HCT116 (cell line): ENCODE measurements at regions not wholly inside any gene's neighbourhood (a gene's known extent, or its start where the extent isn't known, plus 50 kb on each side); places are given as distances from the start of the nearest gene placed in this dataset.

ENCODE experiments used
- ATAC-seq: fragments of 200-7000 bp; cut with Tn5 transposase; 2 replicates; pipeline ENCODE4 v1.9.1; 2020; ENCODE audit warnings: mild to moderate bottlenecking, moderate library complexity
- BruUV-seq: library from RNA; stranded (reverse); fragments of 400-500 nt; replicated peaks from 2 replicates; lab custom pipeline; 2021; lab: Mats Ljungman, UMichigan
- CTCF ChIA-PET: fragments of 300-600 bp; sonication (Branson Sonifier 250); formaldehyde crosslinking; loops from one replicate; lab custom pipeline; 2021; ENCODE audit warnings: antibody characterized with exemption; lab: Charles Lee
- POLR2A ChIA-PET: fragments of 300-600, 350-600 bp; sonication (Branson Sonifier 250); formaldehyde crosslinking; loops from one replicate; lab custom pipeline; 2021; ENCODE audit warnings: antibody characterized with exemption; lab: Charles Lee
- RAD21 ChIA-PET, 2 experiments: fragments of 300-600 bp; sonication (Branson Sonifier 250); formaldehyde crosslinking; loops; one replicate each; lab custom pipeline; 2023; ENCODE audit warnings: low total read pairs in 2 of 2; ENCODE audit not compliant: uncharacterized antibody in 2 of 2, unreplicated experiment in 2 of 2, low non-redundant PET in 1 of 2; lab: Charles Lee
- DNase-seq: peaks from one replicate; pipeline ENCODE4 v3.0.0-alpha.2; 2010; ENCODE audit warnings: low read depth, low spot score
- H2AFZ ChIP-seq: fragments of 200-600 bp; shearing (Covaris generic), sonication (generic); 2 replicates; pipeline ENCODE4 v1.6.1; 2017; ENCODE audit warnings: low read depth, mixed run types, mixed read lengths, antibody characterized with exemption, low read length; ENCODE audit not compliant: poor library complexity, severe bottlenecking
- H3K27ac ChIP-seq: 2 replicates; pipeline ENCODE4 v1.5.1; 2012; ENCODE audit warnings: low read depth, low read length
- H3K27me3 ChIP-seq: fragments of 200-600 bp; sonication (generic); 2 replicates; pipeline ENCODE4 v1.6.1; 2016; ENCODE audit warnings: mixed run types, low read length, mixed read lengths; ENCODE audit not compliant: insufficient read depth
- H3K36me3 ChIP-seq, 2 experiments: fragments of 200-500 bp in 1 of 2; fragments of 200-600 bp in 1 of 2; sonication (Bioruptor generic) in 1 of 2; sonication (generic) in 1 of 2; 2 replicates each; pipeline versions ENCODE4 v1.5.1 to v1.6.1; 2014 to 2016; ENCODE audit warnings: low read length in 2 of 2, inconsistent platforms in 1 of 2, mixed read lengths in 1 of 2, mixed run types in 1 of 2; ENCODE audit not compliant: insufficient read depth in 2 of 2, control insufficient read depth in 1 of 2
- H3K4me1 ChIP-seq, 2 experiments: fragments of 200-600 bp in 1 of 2; sonication (generic) in 1 of 2; 2 replicates each; pipeline versions ENCODE4 v1.5.1 to v1.6.1; 2012 to 2017; ENCODE audit warnings: low read length in 2 of 2, inconsistent platforms in 1 of 2, mild to moderate bottlenecking in 1 of 2, mixed read lengths in 1 of 2, mixed run types in 1 of 2, moderate library complexity in 1 of 2; ENCODE audit not compliant: insufficient read depth in 2 of 2, control insufficient read depth in 1 of 2
- H3K4me2 ChIP-seq: fragments of 200-600 bp; sonication (generic); 2 replicates; pipeline ENCODE4 v1.6.1; 2017; ENCODE audit warnings: mixed run types, low read length, mixed read lengths
- H3K4me3 ChIP-seq, 2 experiments: fragments of 200-600 bp in 1 of 2; sonication (generic) in 1 of 2; replicated peaks in 1 of 2; 2 replicates each; pipeline ENCODE4 v1.5.1; 2011 to 2016; ENCODE audit warnings: low read length in 2 of 2, control low read depth in 1 of 2, low read depth in 1 of 2, mild to moderate bottlenecking in 1 of 2, mixed read lengths in 1 of 2, mixed run types in 1 of 2
- H3K79me2 ChIP-seq: fragments of 200-600 bp; sonication (generic); 2 replicates; pipeline ENCODE4 v1.6.1; 2017; ENCODE audit warnings: mild to moderate bottlenecking, mixed run types, low read length, moderate library complexity, mixed read lengths; ENCODE audit not compliant: insufficient read depth
- H3K9ac ChIP-seq: fragments of 200-600 bp; sonication (generic); 2 replicates; pipeline ENCODE4 v1.6.1; 2016; ENCODE audit warnings: low read length, mixed read lengths
- H3K9me2 ChIP-seq: fragments of 200-600 bp; sonication (generic), shearing (Covaris generic); 2 replicates; pipeline ENCODE4 v1.6.1; 2017; ENCODE audit warnings: mixed run types, mild to moderate bottlenecking, moderate library complexity; ENCODE audit not compliant: insufficient read depth
- H3K9me3 ChIP-seq, 2 experiments: fragments of 200-500 bp in 1 of 2; fragments of 200-600 bp in 1 of 2; sonication (Bioruptor generic) in 1 of 2; sonication (generic) in 1 of 2; 2 replicates each; pipeline ENCODE4 v1.6.1; 2014 to 2017; ENCODE audit warnings: low read length in 2 of 2, mixed read lengths in 2 of 2, inconsistent platforms in 1 of 2, low read depth in 1 of 2, mild to moderate bottlenecking in 1 of 2, mixed run types in 1 of 2, moderate library complexity in 1 of 2; ENCODE audit not compliant: control insufficient read depth in 1 of 2, insufficient read depth in 1 of 2
- H4K20me1 ChIP-seq: fragments of 200-600 bp; sonication (generic), shearing (Covaris generic); 2 replicates; pipeline ENCODE4 v1.6.1; 2017; ENCODE audit warnings: mixed run types, mild to moderate bottlenecking, moderate library complexity; ENCODE audit not compliant: insufficient read depth
- CEBPB ChIP-seq: IDR thresholded peaks from 2 replicates; pipeline ENCODE4 v1.6.1; 2012; ENCODE audit warnings: low read depth
- ELF1 ChIP-seq: IDR thresholded peaks from 2 replicates; pipeline ENCODE4 v1.6.1; 2012; ENCODE audit warnings: low read depth, borderline replicate concordance
- EZH2 ChIP-seq: fragments of 200-600 bp; sonication (generic); IDR thresholded peaks from 2 replicates; pipeline ENCODE4 v1.6.1; 2017; ENCODE audit warnings: antibody characterized with exemption, mixed run types
- EZH2phosphoT487 ChIP-seq: fragments of 200-600 bp; IDR thresholded peaks from 2 replicates; pipeline ENCODE4 v1.6.1; 2018; ENCODE audit warnings: antibody characterized with exemption, borderline replicate concordance
- FOSL1 ChIP-seq: IDR thresholded peaks from 2 replicates; pipeline ENCODE4 v1.6.1; 2012; ENCODE audit warnings: low read depth
- POLR2A ChIP-seq: IDR thresholded peaks from 2 replicates; pipeline ENCODE4 v1.7.0; 2011; ENCODE audit warnings: borderline replicate concordance; ENCODE audit not compliant: insufficient read depth, insufficient read length; ENCODE audit errors: extremely low read depth
- POLR2AphosphoS5 ChIP-seq: IDR thresholded peaks from 2 replicates; pipeline ENCODE4 v1.6.1; 2011; ENCODE audit warnings: mild to moderate bottlenecking, low read depth, low read length, moderate library complexity
- RAD21 ChIP-seq: IDR thresholded peaks from 2 replicates; pipeline ENCODE4 v1.6.1; 2012; ENCODE audit warnings: low read depth, mild to moderate bottlenecking
- SIN3A ChIP-seq: IDR thresholded peaks from 2 replicates; pipeline ENCODE4 v1.6.1; 2012; ENCODE audit warnings: low read depth
- SP1 ChIP-seq: IDR thresholded peaks from 2 replicates; pipeline ENCODE4 v1.6.1; 2012; ENCODE audit warnings: low read depth
- YY1 ChIP-seq: IDR thresholded peaks from 2 replicates; pipeline ENCODE4 v1.6.1; 2011; ENCODE audit warnings: low read length, low read depth, moderate library complexity, mild to moderate bottlenecking; ENCODE audit not compliant: insufficient replicate concordance; ENCODE audit errors: extremely low read depth
- ZNF274 ChIP-seq: fragments of 200-500 bp; sonication (Bioruptor generic); IDR thresholded peaks from 2 replicates; pipeline ENCODE4 v1.6.1; 2014; ENCODE audit warnings: mild to moderate bottlenecking, low read depth, low read length, inconsistent platforms
- intact Hi-C: fragments of 100-400 bp; cut with micrococcal nuclease; formaldehyde crosslinking; loops from 2 replicates; pipeline ENCODE4 v1.10.0; 2022
- TF ChIP-seq, protein P1 (sequence below), 3 experiments: fragments of 200-600 bp in 1 of 3; sonication (generic) in 1 of 3; IDR thresholded peaks in 2 of 3; conservative IDR thresholded peaks in 1 of 3; 2 replicates each; pipeline ENCODE4 v1.5.1; 2012 to 2017; ENCODE audit warnings: low read depth in 2 of 3, low read length in 2 of 3, antibody characterized with exemption in 1 of 3, borderline replicate concordance in 1 of 3, control low read depth in 1 of 3, mild to moderate bottlenecking in 1 of 3, mixed read lengths in 1 of 3, mixed run types in 1 of 3, moderate library complexity in 1 of 3; ENCODE audit not compliant: insufficient read depth in 1 of 3
- TF ChIP-seq, protein P2 (sequence below): IDR thresholded peaks from 2 replicates; pipeline ENCODE4 v1.6.1; 2011; ENCODE audit warnings: mild to moderate bottlenecking, low read length, moderate library complexity; ENCODE audit not compliant: insufficient replicate concordance; ENCODE audit errors: extremely low read depth
- TF ChIP-seq, protein P3 (sequence below): IDR thresholded peaks from 2 replicates; pipeline ENCODE4 v1.6.1; 2012

- Histone ChIP-seq H3K4me3 (no peak overlapping the region), H3K4me1 (peaks cover 2 to 8% of the 10 kb centered on the region in 2 experiments; a peak in 1 of 4 replicates), H3K27me3 (no peaks in the 10 kb centered on the region), H3K9me3 (no peaks in the 10 kb centered on the region), H3K79me2 (no peaks in the 10 kb centered on the region), H4K20me1 (no peaks in the 10 kb centered on the region), H3K4me2 (no peak overlapping the region), H3K9ac (no peak overlapping the region), H3K27ac (no peak overlapping the region), H2AFZ (no peak overlapping the region), H3K9me2 (no peaks in the 10 kb centered on the region), H3K36me3 (no peaks in the 10 kb centered on the region)
- no peak for TF ChIP-seq ELF1
- no peak for TF ChIP-seq CEBPB
- TF ChIP-seq, protein P1, sequence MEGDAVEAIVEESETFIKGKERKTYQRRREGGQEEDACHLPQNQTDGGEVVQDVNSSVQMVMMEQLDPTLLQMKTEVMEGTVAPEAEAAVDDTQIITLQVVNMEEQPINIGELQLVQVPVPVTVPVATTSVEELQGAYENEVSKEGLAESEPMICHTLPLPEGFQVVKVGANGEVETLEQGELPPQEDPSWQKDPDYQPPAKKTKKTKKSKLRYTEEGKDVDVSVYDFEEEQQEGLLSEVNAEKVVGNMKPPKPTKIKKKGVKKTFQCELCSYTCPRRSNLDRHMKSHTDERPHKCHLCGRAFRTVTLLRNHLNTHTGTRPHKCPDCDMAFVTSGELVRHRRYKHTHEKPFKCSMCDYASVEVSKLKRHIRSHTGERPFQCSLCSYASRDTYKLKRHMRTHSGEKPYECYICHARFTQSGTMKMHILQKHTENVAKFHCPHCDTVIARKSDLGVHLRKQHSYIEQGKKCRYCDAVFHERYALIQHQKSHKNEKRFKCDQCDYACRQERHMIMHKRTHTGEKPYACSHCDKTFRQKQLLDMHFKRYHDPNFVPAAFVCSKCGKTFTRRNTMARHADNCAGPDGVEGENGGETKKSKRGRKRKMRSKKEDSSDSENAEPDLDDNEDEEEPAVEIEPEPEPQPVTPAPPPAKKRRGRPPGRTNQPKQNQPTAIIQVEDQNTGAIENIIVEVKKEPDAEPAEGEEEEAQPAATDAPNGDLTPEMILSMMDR (IDR thresholded peaks at IDR 0.05 in 2 of 3, conservative IDR thresholded peaks at IDR 0.05 in 1 of 3; ENCODE audit: borderline replicate concordance in 1 of 3, insufficient read depth in 1 of 3, low read depth in 2 of 3, low read length in 2 of 3): no peak
- no peak for TF ChIP-seq SIN3A
- TF ChIP-seq ZNF274: no peak
- no peak for TF ChIP-seq RAD21
- TF ChIP-seq POLR2A: no peak
- no peak for TF ChIP-seq YY1
- TF ChIP-seq POLR2AphosphoS5: no peak
- TF ChIP-seq EZH2: no peak
- no peak for TF ChIP-seq FOSL1
- TF ChIP-seq, protein P2, sequence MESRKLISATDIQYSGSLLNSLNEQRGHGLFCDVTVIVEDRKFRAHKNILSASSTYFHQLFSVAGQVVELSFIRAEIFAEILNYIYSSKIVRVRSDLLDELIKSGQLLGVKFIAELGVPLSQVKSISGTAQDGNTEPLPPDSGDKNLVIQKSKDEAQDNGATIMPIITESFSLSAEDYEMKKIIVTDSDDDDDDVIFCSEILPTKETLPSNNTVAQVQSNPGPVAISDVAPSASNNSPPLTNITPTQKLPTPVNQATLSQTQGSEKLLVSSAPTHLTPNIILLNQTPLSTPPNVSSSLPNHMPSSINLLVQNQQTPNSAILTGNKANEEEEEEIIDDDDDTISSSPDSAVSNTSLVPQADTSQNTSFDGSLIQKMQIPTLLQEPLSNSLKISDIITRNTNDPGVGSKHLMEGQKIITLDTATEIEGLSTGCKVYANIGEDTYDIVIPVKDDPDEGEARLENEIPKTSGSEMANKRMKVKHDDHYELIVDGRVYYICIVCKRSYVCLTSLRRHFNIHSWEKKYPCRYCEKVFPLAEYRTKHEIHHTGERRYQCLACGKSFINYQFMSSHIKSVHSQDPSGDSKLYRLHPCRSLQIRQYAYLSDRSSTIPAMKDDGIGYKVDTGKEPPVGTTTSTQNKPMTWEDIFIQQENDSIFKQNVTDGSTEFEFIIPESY: no peak
- TF ChIP-seq, protein P3, sequence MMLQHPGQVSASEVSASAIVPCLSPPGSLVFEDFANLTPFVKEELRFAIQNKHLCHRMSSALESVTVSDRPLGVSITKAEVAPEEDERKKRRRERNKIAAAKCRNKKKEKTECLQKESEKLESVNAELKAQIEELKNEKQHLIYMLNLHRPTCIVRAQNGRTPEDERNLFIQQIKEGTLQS: no peak
- TF ChIP-seq SP1: no peak
- TF ChIP-seq EZH2phosphoT487: no peak
- ChIA-PET POLR2A (no interaction called here), RAD21 (no interaction called here), CTCF (no interaction called here)
- DNase-seq (no peak), ATAC-seq (no peak)
- intact Hi-C loops: no loop called here
- no TSS peak for BruUV-seq
Measured at GRCh38 chr10:90481326-90481923, 376.4 kb downstream of the HTR7 start.
